GM06990 (cell line): ENCODE measurements at regions not wholly inside any gene's neighbourhood (a gene's known extent, or its start where the extent isn't known, plus 50 kb on each side); places are given as distances from the start of the nearest gene placed in this dataset.

Source experiments
- DNase-seq: peaks from one replicate; pipeline ENCODE4 v3.0.0-alpha.2; 2011; ENCODE audit not compliant: insufficient read length; ENCODE audit errors: extremely low read depth
- H3K27me3 ChIP-seq: replicated peaks from 2 replicates; pipeline ENCODE4 v1.6.0; 2011; ENCODE audit warnings: low read length; ENCODE audit not compliant: control insufficient read depth, insufficient read depth
- H3K36me3 ChIP-seq: 2 replicates; pipeline ENCODE4 v1.5.1; 2011; ENCODE audit warnings: low read length; ENCODE audit not compliant: control insufficient read depth, insufficient read depth
- H3K4me3 ChIP-seq: replicated peaks from 2 replicates; pipeline ENCODE4 v1.5.1; 2011; ENCODE audit warnings: low read depth, mild to moderate bottlenecking, control low read depth, low read length
- TF ChIP-seq, protein P1 (sequence below): IDR thresholded peaks from 2 replicates; pipeline ENCODE4 v1.5.1; 2011; ENCODE audit warnings: low read length, control low read depth, mild to moderate bottlenecking, inconsistent platforms; ENCODE audit not compliant: insufficient read depth, poor library complexity, severe bottlenecking

DNA sequence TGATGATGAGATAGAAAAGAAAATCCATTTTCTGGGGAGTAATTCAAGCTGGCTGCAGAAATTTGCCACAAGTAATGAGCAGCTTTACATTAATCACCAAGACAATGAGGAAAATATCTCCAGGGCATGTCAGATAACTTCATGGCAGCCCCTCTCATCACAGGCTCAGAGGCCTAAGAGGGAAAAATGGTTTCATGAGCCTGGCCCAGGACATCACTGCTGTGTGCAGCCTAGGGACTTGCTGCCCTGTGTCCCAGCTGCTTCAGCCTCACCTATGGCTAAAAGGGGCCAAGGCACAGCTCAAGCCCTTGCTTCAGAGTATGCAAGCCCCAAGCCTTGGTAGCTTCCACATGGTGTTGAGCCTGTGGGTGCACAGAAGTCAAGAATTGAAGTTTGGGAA lies 161.7 kb downstream of the OPA1 start:
- DNase-seq = no peak
- no peak overlapping the region for H3K4me3 ChIP-seq
- no peaks in the 10 kb centered on the region for H3K27me3 ChIP-seq
- TF ChIP-seq, protein P1, sequence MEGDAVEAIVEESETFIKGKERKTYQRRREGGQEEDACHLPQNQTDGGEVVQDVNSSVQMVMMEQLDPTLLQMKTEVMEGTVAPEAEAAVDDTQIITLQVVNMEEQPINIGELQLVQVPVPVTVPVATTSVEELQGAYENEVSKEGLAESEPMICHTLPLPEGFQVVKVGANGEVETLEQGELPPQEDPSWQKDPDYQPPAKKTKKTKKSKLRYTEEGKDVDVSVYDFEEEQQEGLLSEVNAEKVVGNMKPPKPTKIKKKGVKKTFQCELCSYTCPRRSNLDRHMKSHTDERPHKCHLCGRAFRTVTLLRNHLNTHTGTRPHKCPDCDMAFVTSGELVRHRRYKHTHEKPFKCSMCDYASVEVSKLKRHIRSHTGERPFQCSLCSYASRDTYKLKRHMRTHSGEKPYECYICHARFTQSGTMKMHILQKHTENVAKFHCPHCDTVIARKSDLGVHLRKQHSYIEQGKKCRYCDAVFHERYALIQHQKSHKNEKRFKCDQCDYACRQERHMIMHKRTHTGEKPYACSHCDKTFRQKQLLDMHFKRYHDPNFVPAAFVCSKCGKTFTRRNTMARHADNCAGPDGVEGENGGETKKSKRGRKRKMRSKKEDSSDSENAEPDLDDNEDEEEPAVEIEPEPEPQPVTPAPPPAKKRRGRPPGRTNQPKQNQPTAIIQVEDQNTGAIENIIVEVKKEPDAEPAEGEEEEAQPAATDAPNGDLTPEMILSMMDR = no peak
- no peaks in the 10 kb centered on the region for H3K36me3 ChIP-seq

DNA sequence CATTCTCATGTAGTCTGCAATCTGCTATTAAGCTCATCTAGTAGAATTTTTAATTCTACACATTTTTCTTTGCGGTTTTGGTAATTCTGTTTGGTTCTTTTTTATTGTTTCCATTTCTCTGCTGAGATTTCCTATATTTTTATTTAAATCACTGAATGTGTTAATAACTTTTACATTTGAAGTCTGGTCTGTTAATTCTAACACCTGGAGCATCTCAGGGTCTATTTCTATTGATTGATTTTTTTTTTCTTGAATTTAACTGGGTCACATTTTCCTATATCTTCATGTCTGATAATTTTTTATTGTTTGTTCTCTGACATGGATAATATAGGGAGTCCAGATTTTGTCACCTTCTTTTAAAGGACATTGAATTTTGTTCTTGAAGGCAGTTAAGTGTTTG lies 163.5 kb downstream of the OPA1 start:
- no peak for DNase-seq

DNA sequence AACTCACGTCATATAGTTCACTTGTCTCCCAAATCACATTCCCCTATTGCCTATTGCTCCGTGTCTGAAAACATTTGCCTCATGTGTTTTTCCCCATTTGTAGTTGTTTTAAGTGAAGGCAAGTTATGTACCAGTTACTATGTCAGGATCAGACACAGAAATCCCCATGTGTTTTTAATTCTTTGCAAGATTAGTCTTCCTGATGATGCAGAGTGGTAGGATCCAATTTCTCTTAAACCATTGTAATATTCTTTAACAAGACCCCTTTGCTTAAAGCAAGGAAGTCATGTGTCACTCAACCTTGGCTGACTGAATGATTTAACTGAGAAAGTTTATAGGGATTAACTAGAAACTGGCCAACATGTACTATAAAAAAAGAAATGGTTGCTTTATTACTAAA lies 164.4 kb downstream of the OPA1 start:
- H3K36me3 ChIP-seq = no peaks in the 10 kb centered on the region
- no peaks in the 10 kb centered on the region for H3K27me3 ChIP-seq
- TF ChIP-seq, protein P1 = no peak
- no peak overlapping the region for H3K4me3 ChIP-seq
- no peak for DNase-seq

More for the DNA sequence above, 163.5 kb downstream of the OPA1 start:
- TF ChIP-seq, protein P1 = no peak
- Histone ChIP-seq H3K36me3 (no peaks in the 10 kb centered on the region), H3K4me3 (no peak overlapping the region), H3K27me3 (no peaks in the 10 kb centered on the region)

DNA sequence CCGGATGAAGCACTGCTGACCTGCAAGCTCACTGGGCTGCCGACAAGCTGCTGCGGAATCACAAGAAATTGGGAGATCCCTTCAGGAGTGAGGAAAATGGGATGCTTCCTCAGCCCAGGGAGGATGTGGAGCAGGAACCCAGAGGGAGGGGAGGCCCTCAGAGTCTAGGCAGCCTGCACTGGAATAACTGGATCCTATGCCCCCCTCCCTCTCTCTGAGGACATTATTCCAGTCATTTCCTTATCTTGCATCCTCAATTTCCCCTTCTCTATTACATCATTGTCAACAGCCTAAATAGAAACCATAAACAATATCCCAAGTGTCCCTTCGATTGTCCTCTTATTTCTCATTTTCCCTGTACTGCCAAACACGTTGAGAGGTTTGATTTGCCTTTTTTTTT lies 169.0 kb downstream of the OPA1 start:
- TF ChIP-seq, protein P1 = no peak
- Histone ChIP-seq H3K36me3 (no peaks in the 10 kb centered on the region), H3K4me3 (no peak overlapping the region), H3K27me3 (no peaks in the 10 kb centered on the region)
- no peak for DNase-seq

DNA sequence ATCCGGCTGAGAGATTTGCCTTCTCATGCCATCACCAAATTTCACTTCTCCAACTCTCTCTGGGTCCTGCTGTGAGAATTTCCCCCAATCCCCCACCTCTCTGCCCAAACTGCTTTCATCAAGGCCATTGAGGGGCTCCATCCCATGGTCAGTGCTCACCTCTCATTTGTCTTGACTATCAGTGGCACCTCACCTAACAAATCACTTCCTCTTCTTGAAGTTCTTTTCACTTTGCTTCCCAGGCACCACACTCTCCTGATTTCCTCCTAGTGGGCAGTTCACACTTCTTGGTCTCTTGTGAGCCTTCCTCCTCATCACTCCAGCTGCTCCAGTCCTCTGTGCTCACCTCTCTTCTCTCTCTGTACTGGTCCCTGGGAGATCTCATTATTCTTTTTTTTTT lies 169.6 kb downstream of the OPA1 start:
- H3K4me3 ChIP-seq = no peak overlapping the region
- TF ChIP-seq, protein P1 = no peak
- DNase-seq = no peak
- no peaks in the 10 kb centered on the region for H3K36me3 ChIP-seq
- H3K27me3 ChIP-seq = no peaks in the 10 kb centered on the region

DNA sequence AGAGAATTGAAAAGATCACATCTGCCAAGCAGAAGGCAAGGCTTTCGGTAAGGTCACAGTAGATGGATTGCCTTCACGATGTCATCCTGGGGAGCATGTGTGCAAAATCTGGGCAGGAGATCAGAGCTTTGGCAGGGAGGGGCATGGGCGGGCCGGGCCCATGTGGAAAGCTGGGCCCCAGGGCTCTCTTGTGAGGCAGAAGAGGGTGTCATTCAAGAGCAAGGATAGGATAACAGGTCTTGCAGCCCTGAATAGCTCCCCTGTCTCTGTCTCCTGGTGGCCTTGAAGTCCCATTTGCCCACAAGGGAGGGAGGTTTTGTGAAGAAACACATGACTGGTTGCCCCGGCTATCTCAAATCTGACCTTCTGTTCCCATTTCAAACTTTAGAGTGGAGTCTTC lies 172.0 kb downstream of the OPA1 start:
- no peaks in the 10 kb centered on the region for H3K27me3 ChIP-seq
- no peak overlapping the region for H3K4me3 ChIP-seq
- H3K36me3 ChIP-seq = no peaks in the 10 kb centered on the region
- TF ChIP-seq, protein P1 = no peak
- DNase-seq = no peak
